ENCODE measurements at regions not wholly inside any gene's neighbourhood (a gene's known extent, or its start where the extent isn't known, plus 50 kb on each side); places are given as distances from the start of the nearest gene placed in this dataset.
A peak's percentile ranks its signal among the peaks of the same experiment; 100 is the strongest.

DNA sequence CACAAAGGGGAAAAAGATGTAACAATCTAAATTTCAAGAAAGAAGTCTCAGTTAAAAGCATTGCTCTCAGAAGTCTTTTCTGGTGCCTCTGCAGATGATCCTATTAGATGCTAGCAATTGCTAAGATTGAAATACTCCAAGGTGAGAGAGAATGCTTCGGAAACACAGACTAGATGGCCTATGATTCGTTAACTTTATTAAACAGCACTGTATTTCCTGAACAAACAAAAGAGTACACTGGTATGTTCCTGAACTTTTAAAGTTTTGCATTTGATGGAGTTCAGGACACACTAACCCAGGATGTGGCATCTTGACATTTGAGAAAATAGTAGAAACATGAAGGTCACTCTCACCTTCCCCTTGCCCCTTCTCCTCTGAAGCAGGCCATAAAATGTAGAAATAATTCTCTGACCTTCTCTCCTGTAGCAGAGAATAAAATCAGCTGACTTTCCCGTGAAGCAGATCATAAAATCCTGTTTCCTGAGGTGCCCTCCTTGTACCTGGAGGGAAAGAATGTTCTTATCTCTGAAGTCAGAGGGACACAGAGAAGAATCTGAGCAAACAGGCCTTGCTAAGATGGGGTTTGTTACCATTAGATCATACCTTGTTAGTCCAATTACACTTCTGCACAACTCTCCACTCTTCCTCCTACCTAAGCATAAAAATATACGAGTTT is 142.9 kb upstream of the USP25 start:
- TF ChIP-seq Cebpa-rat (IDR thresholded peaks at IDR 0.05): no peak
- Histone ChIP-seq H3K27ac (no peak overlapping the region), H3K4me1 (no peaks in the 10 kb centered on the region)

DNA sequence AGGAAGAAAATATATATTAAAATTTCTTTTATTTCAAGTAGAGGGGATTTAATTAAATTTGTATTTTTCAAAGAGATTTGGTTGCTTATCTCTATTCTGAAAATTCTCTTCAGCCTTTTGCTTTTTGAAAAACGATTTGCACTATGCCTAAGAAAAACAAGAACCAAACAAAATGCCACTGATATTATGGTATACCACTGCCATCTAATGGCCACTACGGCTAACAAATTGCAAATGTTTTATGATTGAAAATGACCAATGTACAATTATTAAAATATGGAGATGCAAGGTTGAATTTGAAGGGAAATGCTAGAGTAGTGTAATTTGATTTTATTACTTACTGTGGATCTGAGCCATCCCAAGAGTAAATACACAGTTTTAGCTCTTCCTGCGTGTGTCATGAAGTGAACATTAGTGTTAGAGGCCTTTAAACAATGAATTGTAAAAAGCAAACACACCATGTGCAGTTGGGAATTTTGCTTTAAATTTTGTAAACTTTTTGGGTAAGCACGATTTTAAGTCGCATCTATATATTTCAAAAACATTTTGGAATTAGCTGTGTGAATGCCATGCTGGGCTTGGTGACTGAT is 137.4 kb upstream of the USP25 start:
- Histone ChIP-seq H3K4me1 (no peaks in the 10 kb centered on the region), H3K9ac (no peak overlapping the region), H3K4me3 (no peak overlapping the region), H3K27ac (no peak overlapping the region), H3K36me3 (no peaks in the 10 kb centered on the region), H3K4me2 (no peak overlapping the region), H3K9me3 (replicated peaks in 1 of 11) (peaks cover 0 to 8% (median 0%) of the 10 kb centered on the region in 11 experiments; a peak in 4 of 22 replicates), H4K20me1 (no peaks in the 10 kb centered on the region), H3K27me3 (no peaks in the 10 kb centered on the region)
- no peak for TF ChIP-seq Cebpa-rat (IDR thresholded peaks at IDR 0.05)

More for the DNA sequence above, 142.9 kb upstream of the USP25 start:
- Histone ChIP-seq H3K4me2 (no peak overlapping the region), H3K9ac (no peak overlapping the region), H3K36me3 (no peaks in the 10 kb centered on the region), H4K20me1 (no peaks in the 10 kb centered on the region), H3K4me3 (no peak overlapping the region), H3K27me3 (no peaks in the 10 kb centered on the region), H3K9me3 (replicated peaks in 1 of 11) (peaks cover 5 to 15% (median 9%) of the 10 kb centered on the region in 11 experiments; a peak in 19 of 22 replicates)

DNA sequence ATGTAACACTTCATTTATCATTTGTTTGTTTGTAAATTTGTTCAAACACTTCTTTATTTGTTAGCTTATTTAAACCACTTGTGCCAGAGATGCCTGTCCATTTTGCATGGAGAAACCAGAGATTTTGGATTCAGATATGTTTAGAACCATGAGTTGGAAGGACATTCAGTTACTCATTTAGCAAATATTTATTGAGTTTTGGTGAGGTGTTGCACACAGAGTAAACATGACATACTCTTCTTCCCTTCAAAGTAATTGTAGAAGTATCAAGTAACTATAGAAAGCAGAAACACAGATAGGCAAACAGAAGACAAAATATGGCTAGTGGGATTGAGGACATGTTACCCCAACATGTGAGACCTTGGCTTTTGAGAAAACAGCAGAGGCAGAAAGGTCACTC is 136.8 kb upstream of the USP25 start:
- Histone ChIP-seq H3K27ac (no peak overlapping the region), H3K4me2 (no peak overlapping the region), H4K20me1 (no peaks in the 10 kb centered on the region), H3K36me3 (no peaks in the 10 kb centered on the region), H3K4me3 (no peak overlapping the region), H3K9ac (no peak overlapping the region), H3K4me1 (no peaks in the 10 kb centered on the region), H3K9me3 (replicated peaks in 1 of 11) (peaks cover 0 to 8% (median 0%) of the 10 kb centered on the region in 11 experiments; a peak in 4 of 22 replicates), H3K27me3 (no peaks in the 10 kb centered on the region)
- no peak for TF ChIP-seq Cebpa-rat (IDR thresholded peaks at IDR 0.05)

- no peak overlapping the region for H3K27ac ChIP-seq
- H3K9me3 ChIP-seq (replicated peaks in 1 of 11): no peaks in the 10 kb centered on the region; a peak in 1 of 22 replicates
- TF ChIP-seq Cebpa-rat (IDR thresholded peaks at IDR 0.05): no peak
- no peak overlapping the region for H3K9ac ChIP-seq
- no peaks in the 10 kb centered on the region for H3K27me3 ChIP-seq
- H3K36me3 ChIP-seq: no peaks in the 10 kb centered on the region
- H3K4me2 ChIP-seq: no peak overlapping the region
- H4K20me1 ChIP-seq: no peaks in the 10 kb centered on the region
- H3K4me3 ChIP-seq: no peak overlapping the region
- H3K4me1 ChIP-seq: no peaks in the 10 kb centered on the region
Measured at GRCh38 chr21:15601390-15601789, 128.4 kb upstream of the USP25 start.

- no peaks in the 10 kb centered on the region for H3K9me3 ChIP-seq (replicated peaks in 1 of 11)
- TF ChIP-seq Cebpa-rat (IDR thresholded peaks at IDR 0.05): no peak
- no peaks in the 10 kb centered on the region for H3K36me3 ChIP-seq
- H3K4me2 ChIP-seq: no peak overlapping the region
- H4K20me1 ChIP-seq: no peaks in the 10 kb centered on the region
- no peak overlapping the region for H3K27ac ChIP-seq
- H3K4me3 ChIP-seq: no peak overlapping the region
- H3K4me1 ChIP-seq: no peaks in the 10 kb centered on the region
- H3K27me3 ChIP-seq: no peaks in the 10 kb centered on the region
- H3K9ac ChIP-seq: no peak overlapping the region
Measured at GRCh38 chr21:15604413-15604812, 125.4 kb upstream of the USP25 start.

DNA sequence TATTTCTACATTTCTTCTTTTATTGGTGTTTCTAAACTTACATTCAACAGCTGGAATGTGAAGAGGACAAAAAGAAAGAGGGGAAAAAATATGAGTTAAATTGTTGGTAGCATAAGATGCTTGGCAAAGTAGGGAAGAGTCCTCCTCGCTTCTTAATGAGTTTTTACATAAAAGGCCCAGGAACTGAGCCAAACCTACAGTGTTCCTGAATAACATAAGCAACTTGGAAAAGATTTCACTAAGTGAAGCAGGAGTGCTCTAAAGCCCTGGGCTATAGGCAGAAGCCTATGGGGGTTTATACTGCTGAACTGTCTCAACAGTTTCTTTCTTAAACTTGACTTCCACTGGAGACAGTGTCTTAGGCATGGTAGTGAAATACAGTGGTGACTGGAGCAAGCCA is 115.0 kb upstream of the USP25 start:
- no peak overlapping the region for H3K4me3 ChIP-seq
- no peak for TF ChIP-seq Cebpa-rat (IDR thresholded peaks at IDR 0.05)
- H3K9ac ChIP-seq: no peak overlapping the region
- no peaks in the 10 kb centered on the region for H3K36me3 ChIP-seq
- H4K20me1 ChIP-seq: no peaks in the 10 kb centered on the region
- H3K9me3 ChIP-seq (replicated peaks in 1 of 11): peaks cover 0 to 4% (median 0%) of the 10 kb centered on the region in 11 experiments; a peak in 3 of 22 replicates
- H3K27ac ChIP-seq: no peak overlapping the region
- no peaks in the 10 kb centered on the region for H3K4me1 ChIP-seq
- no peak overlapping the region for H3K4me2 ChIP-seq
- no peaks in the 10 kb centered on the region for H3K27me3 ChIP-seq

- H3K27ac ChIP-seq: no peak overlapping the region
- TF ChIP-seq Cebpa-rat (IDR thresholded peaks at IDR 0.05): no peak
- no peak overlapping the region for H3K4me2 ChIP-seq
- no peaks in the 10 kb centered on the region for H3K36me3 ChIP-seq
- no peak overlapping the region for H3K4me3 ChIP-seq
- no peak overlapping the region for H3K9ac ChIP-seq
- no peaks in the 10 kb centered on the region for H3K9me3 ChIP-seq (replicated peaks in 1 of 11)
- H4K20me1 ChIP-seq: no peaks in the 10 kb centered on the region
- no peaks in the 10 kb centered on the region for H3K4me1 ChIP-seq
- H3K27me3 ChIP-seq: no peaks in the 10 kb centered on the region
Measured at GRCh38 chr21:15616864-15617574, 112.8 kb upstream of the USP25 start.

- Histone ChIP-seq H3K4me1 (no peaks in the 10 kb centered on the region), H3K27me3 (no peaks in the 10 kb centered on the region), H3K9ac (no peak overlapping the region), H3K4me2 (no peak overlapping the region), H3K9me3 (replicated peaks in 1 of 11) (no peaks in the 10 kb centered on the region), H3K36me3 (no peaks in the 10 kb centered on the region), H4K20me1 (no peaks in the 10 kb centered on the region), H3K27ac (no peak overlapping the region), H3K4me3 (no peak overlapping the region)
- TF ChIP-seq Cebpa-rat (IDR thresholded peaks at IDR 0.05): no peak
Measured at GRCh38 chr21:15617964-15618363, 111.8 kb upstream of the USP25 start.

DNA sequence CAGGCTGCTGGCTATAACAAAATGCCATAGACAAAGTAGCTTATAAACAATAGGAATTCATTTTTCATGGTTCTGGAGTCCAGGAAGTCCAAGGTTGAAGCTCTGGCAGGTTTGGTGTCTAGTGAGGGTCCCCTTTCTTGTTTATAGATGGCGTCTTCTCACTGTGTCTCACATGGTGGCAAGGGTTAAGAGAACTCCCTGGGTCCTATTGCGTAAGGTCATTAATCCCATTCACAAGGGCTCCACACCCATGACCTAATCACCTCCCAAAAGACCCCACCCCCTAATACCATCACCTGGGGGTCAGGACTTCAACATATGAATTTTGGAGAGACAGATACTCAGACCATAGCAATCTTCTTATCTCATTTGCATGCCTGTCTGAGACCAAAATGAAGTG is 108.9 kb upstream of the USP25 start:
- no peaks in the 10 kb centered on the region for H3K27me3 ChIP-seq

More for the DNA sequence above, 108.9 kb upstream of the USP25 start:
- no peaks in the 10 kb centered on the region for H3K36me3 ChIP-seq
- H3K9ac ChIP-seq: no peak overlapping the region
- no peaks in the 10 kb centered on the region for H4K20me1 ChIP-seq
- no peak overlapping the region for H3K27ac ChIP-seq
- TF ChIP-seq Cebpa-rat (IDR thresholded peaks at IDR 0.05): peak in 2 of 11 experiments; percentile 31 to 64; a peak in 3 of 22 replicates
- H3K9me3 ChIP-seq (replicated peaks in 1 of 11): no peaks in the 10 kb centered on the region
- H3K4me2 ChIP-seq: no peak overlapping the region
- H3K4me1 ChIP-seq: no peaks in the 10 kb centered on the region
- H3K4me3 ChIP-seq: no peak overlapping the region
